H1 (cell line): ENCODE measurements at regions not wholly inside any gene's neighbourhood (a gene's known extent, or its start where the extent isn't known, plus 50 kb on each side); places are given as distances from the start of the nearest gene placed in this dataset.

ENCODE experiments used
- CEBPB ChIP-seq: IDR thresholded peaks from 2 replicates; pipeline ENCODE4 v1.6.1; 2012; ENCODE audit warnings: low read depth, low read length
- CTCF ChIP-seq, 3 experiments: IDR thresholded peaks; 1 replicate in 2 of 3; 2 replicates in 1 of 3; pipeline versions ENCODE4 v1.5.1 to v1.6.1; 2011; ENCODE audit warnings: low read length in 3 of 3, mild to moderate bottlenecking in 3 of 3, inconsistent platforms in 2 of 3, low read depth in 1 of 3, moderate library complexity in 1 of 3; ENCODE audit not compliant: insufficient read depth in 1 of 3; ENCODE audit errors: control extremely low read depth in 1 of 3
- KDM5A ChIP-seq: fragments of 200-600 bp; IDR thresholded peaks from 2 replicates; pipeline ENCODE4 v1.7.1; 2012; ENCODE audit warnings: mild to moderate bottlenecking, low read length, inconsistent platforms, mixed read lengths
- NANOG ChIP-seq: IDR thresholded peaks from 2 replicates; pipeline ENCODE4 v1.6.1; 2011; ENCODE audit warnings: low read length, low read depth, mild to moderate bottlenecking, inconsistent platforms; ENCODE audit not compliant: insufficient read depth, poor library complexity, severe bottlenecking
- PHF8 ChIP-seq: fragments of 200-600 bp; sonication (generic); conservative IDR thresholded peaks from 2 replicates; pipeline ENCODE4 v1.7.1; 2012; ENCODE audit warnings: low read depth, mild to moderate bottlenecking, inconsistent platforms, low read length, moderate library complexity
- RBBP5 ChIP-seq: IDR thresholded peaks from 2 replicates; pipeline ENCODE4 v1.7.1; 2012; ENCODE audit warnings: low read depth, mild to moderate bottlenecking, inconsistent platforms, low read length, moderate library complexity, borderline replicate concordance

- no peak for TF ChIP-seq NANOG
- TF ChIP-seq CEBPB, result no peak
- TF ChIP-seq RBBP5, result no peak
- TF ChIP-seq KDM5A, result no peak
- no peak for TF ChIP-seq PHF8
- no peak for TF ChIP-seq CTCF (IDR thresholded peaks at IDR 0.05; ENCODE audit: control extremely low read depth in 1 of 3, insufficient read depth in 1 of 3, low read depth in 1 of 3, low read length in 3 of 3)
Observed at GRCh38 chr18:10161315-10161714, 247.5 kb downstream of the VAPA start (continued).
